IMR-90 (cell line): ENCODE measurements at regions not wholly inside any gene's neighbourhood (a gene's known extent, or its start where the extent isn't known, plus 50 kb on each side); places are given as distances from the start of the nearest gene placed in this dataset.
"Not testable (repeated sequence)": the region's sequence is repeated elsewhere in the genome, so short reads cannot be mapped to it uniquely, and the experiment has no call there.

Experiments used
- ATAC-seq: fragments of 200-7000 bp; cut with Tn5 transposase; 2 replicates; pipeline ENCODE4 v1.9.1; 2020; ENCODE audit warnings: low read depth, mild to moderate bottlenecking, moderate library complexity
- BruUV-seq: library from RNA; stranded (reverse); fragments of 400-500 nt; replicated peaks from 2 replicates; lab custom pipeline; 2021; lab: Mats Ljungman, UMichigan
- CTCF ChIA-PET: fragments of 300-600 bp; formaldehyde crosslinking; extraction: SDS; loops from one replicate; lab custom pipeline; 2021; ENCODE audit warnings: antibody characterized with exemption; lab: Yijun Ruan, JAX
- POLR2A ChIA-PET: fragments of 300-600 bp; sonication (Branson Sonifier 250); formaldehyde crosslinking; loops from one replicate; lab custom pipeline; 2022; ENCODE audit warnings: antibody characterized with exemption; ENCODE audit not compliant: unreplicated experiment; lab: Charles Lee
- DNase-seq: peaks from one replicate; pipeline ENCODE4 v3.0.0; 2013
- H2AFZ ChIP-seq: replicated peaks from 2 replicates; pipeline ENCODE3; 2013; ENCODE audit warnings: low read length, mild to moderate bottlenecking; ENCODE audit not compliant: poor library complexity
- H2AK5ac ChIP-seq: 2 replicates; pipeline ENCODE4 v1.6.1; 2013; ENCODE audit warnings: low read depth, low read length, inconsistent platforms
- H2AK9ac ChIP-seq: replicated peaks from 2 replicates; pipeline ENCODE3; 2013; ENCODE audit warnings: mild to moderate bottlenecking, low read depth, low read length, moderate library complexity; ENCODE audit not compliant: poor library complexity
- H2BK120ac ChIP-seq: 2 replicates; pipeline ENCODE4 v1.6.1; 2013; ENCODE audit warnings: low read depth, low read length, inconsistent platforms
- H2BK15ac ChIP-seq: 3 replicates; pipeline ENCODE4 v1.6.1; 2013; ENCODE audit warnings: low read depth, low read length, inconsistent platforms
- H2BK20ac ChIP-seq: 2 replicates; pipeline ENCODE4 v1.6.1; 2013; ENCODE audit warnings: low read depth, mild to moderate bottlenecking, inconsistent platforms, low read length, moderate library complexity
- H2BK5ac ChIP-seq: 2 replicates; pipeline ENCODE4 v1.6.1; 2013; ENCODE audit warnings: mild to moderate bottlenecking, low read depth, low read length, inconsistent platforms; ENCODE audit not compliant: poor library complexity, severe bottlenecking
- H3K14ac ChIP-seq: replicated peaks from 2 replicates; pipeline ENCODE4 v1.6.1; 2013; ENCODE audit warnings: low read depth, low read length, inconsistent platforms
- H3K18ac ChIP-seq: 2 replicates; pipeline ENCODE4 v1.6.1; 2013; ENCODE audit warnings: low read depth, low read length, control low read depth
- H3K23ac ChIP-seq: 2 replicates; pipeline ENCODE4 v1.6.1; 2013; ENCODE audit warnings: low read depth, low read length, inconsistent platforms
- H3K27ac ChIP-seq: 2 replicates; pipeline ENCODE4 v1.5.1; 2013; ENCODE audit warnings: mild to moderate bottlenecking, control low read depth, low read length; ENCODE audit not compliant: insufficient read depth
- H3K27me3 ChIP-seq: 2 replicates; pipeline ENCODE4 v1.6.1; 2013; ENCODE audit warnings: low read length; ENCODE audit not compliant: control insufficient read depth, insufficient read depth
- H3K36me3 ChIP-seq: 2 replicates; pipeline ENCODE4 v1.6.1; 2013; ENCODE audit warnings: low read length, mixed read lengths; ENCODE audit not compliant: control insufficient read depth, insufficient read depth
- H3K4ac ChIP-seq: 2 replicates; pipeline ENCODE4 v1.6.1; 2013; ENCODE audit warnings: low read depth, low read length, inconsistent platforms
- H3K4me1 ChIP-seq: 2 replicates; pipeline ENCODE4 v1.6.1; 2013; ENCODE audit warnings: low read length, mixed read lengths; ENCODE audit not compliant: control insufficient read depth, insufficient read depth
- H3K4me2 ChIP-seq: 2 replicates; pipeline ENCODE4 v1.6.1; 2013; ENCODE audit warnings: low read depth, mild to moderate bottlenecking, control low read depth, low read length, moderate library complexity
- H3K4me3 ChIP-seq: 2 replicates; pipeline ENCODE4 v1.5.1; 2013; ENCODE audit warnings: low read depth, mild to moderate bottlenecking, control low read depth, low read length, moderate library complexity; ENCODE audit not compliant: insufficient read depth
- H3K56ac ChIP-seq: 2 replicates; pipeline ENCODE4 v1.6.1; 2013; ENCODE audit warnings: low read length, inconsistent platforms; ENCODE audit not compliant: insufficient read depth; ENCODE audit errors: extremely low read depth
- H3K79me1 ChIP-seq, 2 experiments: 2 replicates each; pipeline ENCODE4 v1.6.1; 2013; ENCODE audit warnings: low read length in 2 of 2, inconsistent platforms in 1 of 2, low read depth in 1 of 2
- H3K9ac ChIP-seq: 2 replicates; pipeline ENCODE4 v1.6.1; 2013; ENCODE audit warnings: low read depth, low read length, control low read depth
- H3K9me1 ChIP-seq: 2 replicates; pipeline ENCODE4 v1.6.1; 2013; ENCODE audit warnings: low read length, inconsistent platforms; ENCODE audit not compliant: insufficient read depth
- H3K9me3 ChIP-seq: 2 replicates; pipeline ENCODE4 v1.6.1; 2013; ENCODE audit warnings: low read length; ENCODE audit not compliant: control insufficient read depth, insufficient read depth
- H4K20me1 ChIP-seq: 2 replicates; pipeline ENCODE4 v1.6.1; 2013; ENCODE audit warnings: low read length, inconsistent platforms; ENCODE audit not compliant: insufficient read depth
- H4K5ac ChIP-seq: 2 replicates; pipeline ENCODE4 v1.6.1; 2013; ENCODE audit warnings: mild to moderate bottlenecking, low read depth, low read length, control low read depth
- H4K8ac ChIP-seq, 2 experiments: 2 replicates each; pipeline ENCODE4 v1.6.1; 2013; ENCODE audit warnings: low read depth in 2 of 2, low read length in 2 of 2, control low read depth in 1 of 2, inconsistent platforms in 1 of 2
- H4K91ac ChIP-seq: 2 replicates; pipeline ENCODE4 v1.6.1; 2013; ENCODE audit warnings: low read depth, low read length, inconsistent platforms; ENCODE audit not compliant: insufficient read depth
- WGBS, 2 experiments: methylation state at CpG; one replicate each; pipeline versions ENCODE4 v1.1.5 to v1.1.7; 2013; ENCODE audit warnings: missing lambda C conversion rate in 2 of 2; ENCODE audit not compliant: insufficient read length in 1 of 2; ENCODE audit errors: extremely low coverage in 2 of 2; 5-methylcytosine and 5-hydroxymethylcytosine counted together
- dilution Hi-C: fragments of 300-500 bp; cut with HindIII; formaldehyde crosslinking; loops from one replicate; pipeline ENCODE4 v1.14.3; 2018; ENCODE audit warnings: low sequenced_read_pairs; ENCODE audit not compliant: unreplicated experiment
- in situ Hi-C: fragments of 300-500 bp; cut with MboI; formaldehyde crosslinking; loops from 3 replicates; pipeline ENCODE4 v1.14.3; 2019; ENCODE audit warnings: low sequenced_read_pairs, inconsistent platforms, mixed read lengths
- intact Hi-C: fragments of 100-400 bp; cut with micrococcal nuclease; formaldehyde crosslinking; loops from 2 replicates; pipeline ENCODE4 v1.10.0; 2022

- H4K5ac ChIP-seq, H4K20me1 ChIP-seq, H3K56ac ChIP-seq, H4K8ac ChIP-seq, H3K18ac ChIP-seq, dilution Hi-C loops, H2BK120ac ChIP-seq, H2BK15ac ChIP-seq, in situ Hi-C loops, H3K27ac ChIP-seq, H2AK5ac ChIP-seq, DNase-seq, CTCF ChIA-PET, intact Hi-C loops, H3K4me3 ChIP-seq, H3K4me1 ChIP-seq, BruUV-seq, H3K4me2 ChIP-seq, H4K91ac ChIP-seq, H3K79me1 ChIP-seq, H3K36me3 ChIP-seq, H2BK5ac ChIP-seq, H2BK20ac ChIP-seq, H3K9ac ChIP-seq, H3K27me3 ChIP-seq, H3K4ac ChIP-seq, H3K14ac ChIP-seq, H3K9me3 ChIP-seq, H2AK9ac ChIP-seq, H2AFZ ChIP-seq, ATAC-seq, H3K9me1 ChIP-seq, H3K23ac ChIP-seq: not testable (repeated sequence)
- POLR2A ChIA-PET: interaction anchor here (0.6 kb wide), 1 partner anchor 358 kb away, joined by 3 read pairs; no protein-coding TSS in a partner anchor
- no CpG with 5 or more reads among the region's 2 CpGs for WGBS, 2 experiments
Observed at GRCh38 chr6:166231181-166231580, 63.5 kb upstream of the TBXT start.
